ENCODE measurements at regions not wholly inside any gene's neighbourhood (a gene's known extent, or its start where the extent isn't known, plus 50 kb on each side); places are given as distances from the start of the nearest gene placed in this dataset.

DNA sequence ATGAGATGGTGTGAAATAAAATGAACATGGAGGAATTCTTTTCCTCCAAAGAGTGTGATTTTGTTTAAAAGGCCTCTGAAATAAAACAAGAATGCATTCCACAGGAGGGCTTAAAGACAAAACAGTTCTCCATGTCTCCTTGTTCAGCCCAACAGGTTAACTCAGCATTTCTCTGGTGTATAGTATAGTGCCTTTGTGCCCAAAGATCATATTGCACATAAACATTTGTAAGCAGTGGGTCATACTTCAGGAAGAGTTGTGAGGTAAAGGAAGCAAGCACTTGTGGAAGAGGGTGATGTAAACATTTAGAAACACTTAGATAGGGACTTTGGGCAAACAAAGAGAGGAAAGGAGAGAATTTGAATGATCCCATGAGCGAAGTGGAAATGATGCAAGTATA, 433.9 kb downstream of the SIPA1L2 start:
- TF ChIP-seq, protein P1, sequence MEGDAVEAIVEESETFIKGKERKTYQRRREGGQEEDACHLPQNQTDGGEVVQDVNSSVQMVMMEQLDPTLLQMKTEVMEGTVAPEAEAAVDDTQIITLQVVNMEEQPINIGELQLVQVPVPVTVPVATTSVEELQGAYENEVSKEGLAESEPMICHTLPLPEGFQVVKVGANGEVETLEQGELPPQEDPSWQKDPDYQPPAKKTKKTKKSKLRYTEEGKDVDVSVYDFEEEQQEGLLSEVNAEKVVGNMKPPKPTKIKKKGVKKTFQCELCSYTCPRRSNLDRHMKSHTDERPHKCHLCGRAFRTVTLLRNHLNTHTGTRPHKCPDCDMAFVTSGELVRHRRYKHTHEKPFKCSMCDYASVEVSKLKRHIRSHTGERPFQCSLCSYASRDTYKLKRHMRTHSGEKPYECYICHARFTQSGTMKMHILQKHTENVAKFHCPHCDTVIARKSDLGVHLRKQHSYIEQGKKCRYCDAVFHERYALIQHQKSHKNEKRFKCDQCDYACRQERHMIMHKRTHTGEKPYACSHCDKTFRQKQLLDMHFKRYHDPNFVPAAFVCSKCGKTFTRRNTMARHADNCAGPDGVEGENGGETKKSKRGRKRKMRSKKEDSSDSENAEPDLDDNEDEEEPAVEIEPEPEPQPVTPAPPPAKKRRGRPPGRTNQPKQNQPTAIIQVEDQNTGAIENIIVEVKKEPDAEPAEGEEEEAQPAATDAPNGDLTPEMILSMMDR (IDR thresholded peaks at IDR 0.05), result no peak
- TF ChIP-seq, protein P2, sequence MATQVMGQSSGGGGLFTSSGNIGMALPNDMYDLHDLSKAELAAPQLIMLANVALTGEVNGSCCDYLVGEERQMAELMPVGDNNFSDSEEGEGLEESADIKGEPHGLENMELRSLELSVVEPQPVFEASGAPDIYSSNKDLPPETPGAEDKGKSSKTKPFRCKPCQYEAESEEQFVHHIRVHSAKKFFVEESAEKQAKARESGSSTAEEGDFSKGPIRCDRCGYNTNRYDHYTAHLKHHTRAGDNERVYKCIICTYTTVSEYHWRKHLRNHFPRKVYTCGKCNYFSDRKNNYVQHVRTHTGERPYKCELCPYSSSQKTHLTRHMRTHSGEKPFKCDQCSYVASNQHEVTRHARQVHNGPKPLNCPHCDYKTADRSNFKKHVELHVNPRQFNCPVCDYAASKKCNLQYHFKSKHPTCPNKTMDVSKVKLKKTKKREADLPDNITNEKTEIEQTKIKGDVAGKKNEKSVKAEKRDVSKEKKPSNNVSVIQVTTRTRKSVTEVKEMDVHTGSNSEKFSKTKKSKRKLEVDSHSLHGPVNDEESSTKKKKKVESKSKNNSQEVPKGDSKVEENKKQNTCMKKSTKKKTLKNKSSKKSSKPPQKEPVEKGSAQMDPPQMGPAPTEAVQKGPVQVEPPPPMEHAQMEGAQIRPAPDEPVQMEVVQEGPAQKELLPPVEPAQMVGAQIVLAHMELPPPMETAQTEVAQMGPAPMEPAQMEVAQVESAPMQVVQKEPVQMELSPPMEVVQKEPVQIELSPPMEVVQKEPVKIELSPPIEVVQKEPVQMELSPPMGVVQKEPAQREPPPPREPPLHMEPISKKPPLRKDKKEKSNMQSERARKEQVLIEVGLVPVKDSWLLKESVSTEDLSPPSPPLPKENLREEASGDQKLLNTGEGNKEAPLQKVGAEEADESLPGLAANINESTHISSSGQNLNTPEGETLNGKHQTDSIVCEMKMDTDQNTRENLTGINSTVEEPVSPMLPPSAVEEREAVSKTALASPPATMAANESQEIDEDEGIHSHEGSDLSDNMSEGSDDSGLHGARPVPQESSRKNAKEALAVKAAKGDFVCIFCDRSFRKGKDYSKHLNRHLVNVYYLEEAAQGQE (IDR thresholded peaks at IDR 0.05; ENCODE audit: insufficient read depth in 1 of 2, low read depth in 2 of 2, low read length in 1 of 2), result no peak
- TF ChIP-seq POLR2AphosphoS5 (IDR thresholded peaks at IDR 0.05; ENCODE audit: low read depth, low read length), result no peak
